PC-9 (cell line): ENCODE measurements at regions not wholly inside any gene's neighbourhood (a gene's known extent, or its start where the extent isn't known, plus 50 kb on each side); places are given as distances from the start of the nearest gene placed in this dataset.

Source experiments
- EZH2 ChIP-seq: fragments of 200-600 bp; sonication (generic); IDR thresholded peaks from 2 replicates; pipeline ENCODE4 v1.8.0; 2017; ENCODE audit warnings: antibody characterized with exemption, low read depth
- TF ChIP-seq, protein P1 (sequence below): fragments of 200-600 bp; sonication (generic); conservative IDR thresholded peaks from 2 replicates; pipeline ENCODE4 v1.6.1; 2017; ENCODE audit warnings: mixed run types, antibody characterized with exemption, mild to moderate bottlenecking, moderate library complexity

DNA sequence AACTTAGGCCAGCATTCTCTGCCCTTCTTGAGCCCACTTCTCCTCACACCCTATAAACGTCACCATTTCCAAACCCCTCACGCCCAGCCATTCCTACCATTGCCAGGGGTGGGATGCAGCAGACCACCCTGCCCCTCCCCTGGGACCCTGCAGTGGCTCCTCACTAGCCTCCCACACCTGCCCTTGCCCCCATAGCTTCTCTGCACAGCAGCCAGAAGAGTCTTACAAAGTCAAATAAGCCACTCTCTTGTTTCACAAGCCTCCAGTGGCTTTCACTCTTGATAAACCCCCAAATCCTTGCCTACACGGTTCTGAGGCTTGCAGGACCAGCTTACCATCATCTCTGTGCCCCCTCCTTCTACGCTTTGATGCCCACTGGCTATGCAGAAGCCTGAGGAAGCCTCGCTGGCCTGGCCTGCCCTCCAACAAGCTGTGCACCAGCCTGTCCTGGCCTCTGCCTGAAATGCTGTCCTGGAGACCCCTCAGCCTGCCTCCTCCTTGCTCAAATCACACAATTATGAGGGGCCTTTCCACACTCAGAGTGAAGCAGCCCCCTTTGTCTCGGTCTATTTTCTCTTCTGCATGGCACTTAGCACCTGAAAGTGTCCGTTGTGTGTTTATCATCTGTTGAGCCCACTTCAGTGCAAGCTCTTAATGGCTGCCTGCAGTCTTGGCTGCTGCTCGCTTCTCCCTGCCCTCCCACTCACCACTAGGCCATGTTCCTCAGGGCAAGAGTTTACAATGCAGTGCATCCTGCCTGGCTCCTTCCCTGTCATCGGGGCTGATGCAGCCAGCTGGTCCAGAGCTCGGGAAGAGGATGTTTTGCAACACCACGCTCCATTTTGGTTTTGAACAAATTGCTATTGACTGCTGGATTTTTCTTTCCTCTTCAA, 82.6 kb upstream of the RGPD5 start:
- TF ChIP-seq, protein P1, sequence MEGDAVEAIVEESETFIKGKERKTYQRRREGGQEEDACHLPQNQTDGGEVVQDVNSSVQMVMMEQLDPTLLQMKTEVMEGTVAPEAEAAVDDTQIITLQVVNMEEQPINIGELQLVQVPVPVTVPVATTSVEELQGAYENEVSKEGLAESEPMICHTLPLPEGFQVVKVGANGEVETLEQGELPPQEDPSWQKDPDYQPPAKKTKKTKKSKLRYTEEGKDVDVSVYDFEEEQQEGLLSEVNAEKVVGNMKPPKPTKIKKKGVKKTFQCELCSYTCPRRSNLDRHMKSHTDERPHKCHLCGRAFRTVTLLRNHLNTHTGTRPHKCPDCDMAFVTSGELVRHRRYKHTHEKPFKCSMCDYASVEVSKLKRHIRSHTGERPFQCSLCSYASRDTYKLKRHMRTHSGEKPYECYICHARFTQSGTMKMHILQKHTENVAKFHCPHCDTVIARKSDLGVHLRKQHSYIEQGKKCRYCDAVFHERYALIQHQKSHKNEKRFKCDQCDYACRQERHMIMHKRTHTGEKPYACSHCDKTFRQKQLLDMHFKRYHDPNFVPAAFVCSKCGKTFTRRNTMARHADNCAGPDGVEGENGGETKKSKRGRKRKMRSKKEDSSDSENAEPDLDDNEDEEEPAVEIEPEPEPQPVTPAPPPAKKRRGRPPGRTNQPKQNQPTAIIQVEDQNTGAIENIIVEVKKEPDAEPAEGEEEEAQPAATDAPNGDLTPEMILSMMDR = no peak
- TF ChIP-seq EZH2 = no peak
